ENCODE measurements at regions not wholly inside any gene's neighbourhood (a gene's known extent, or its start where the extent isn't known, plus 50 kb on each side); places are given as distances from the start of the nearest gene placed in this dataset.

DNA sequence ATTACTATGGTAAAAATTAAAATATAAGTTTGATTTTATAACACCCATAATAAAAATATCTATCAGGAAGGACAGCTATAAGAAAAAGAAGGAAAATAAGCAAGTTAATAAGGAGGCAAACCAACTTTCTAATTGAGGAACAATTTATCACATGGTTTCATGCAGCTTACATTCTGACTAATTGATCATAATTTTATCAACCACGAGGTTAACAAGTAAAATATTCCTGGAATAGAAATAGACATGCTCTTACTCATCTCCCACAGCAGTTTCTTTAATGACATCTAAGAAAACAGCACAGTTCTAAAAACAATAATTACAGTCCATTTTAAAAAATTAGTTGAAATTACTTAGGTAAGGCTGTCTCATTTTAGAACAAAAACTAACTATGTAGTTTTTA lies 130.8 kb upstream of the KRR1 start:
- Histone ChIP-seq H3K79me2 (ENCODE audit: control insufficient read depth, insufficient read depth, low read length) (no peaks in the 10 kb centered on the region), H2AFZ (ENCODE audit: low read length) (no peak overlapping the region), H3K4me1 (ENCODE audit: control insufficient read depth, extremely low read depth, insufficient read depth, low read length) (peaks cover 8% of the 10 kb centered on the region), H3K36me3 (ENCODE audit: control insufficient read depth, insufficient read depth, low read length) (no peaks in the 10 kb centered on the region), H3K4me3 (replicated peaks in 1 of 4; ENCODE audit: control extremely low read depth in 1 of 4, insufficient read depth in 1 of 4, low read depth in 3 of 4, low read length in 4 of 4) (no peak overlapping the region), H3K27me3 (ENCODE audit: control insufficient read depth, insufficient read depth, low read length) (no peaks in the 10 kb centered on the region), H3K9me3 (ENCODE audit: control insufficient read depth, insufficient read depth, low read depth, low read length) (no peaks in the 10 kb centered on the region), H3K9ac (ENCODE audit: insufficient read depth, low read length) (no peak overlapping the region), H4K20me1 (ENCODE audit: control insufficient read depth, extremely low read depth, insufficient read depth, low read length) (no peaks in the 10 kb centered on the region), H3K4me2 (ENCODE audit: extremely low read depth, insufficient read depth, low read length) (peak overlapping the region; percentile 20), H3K27ac (ENCODE audit: insufficient read depth, low read length) (no peak overlapping the region)
- peak in 1 of 2 donors; percentile 69 for DNase-seq (ENCODE audit: low read depth in 2 of 2)
- TF ChIP-seq EZH2 (IDR thresholded peaks at IDR 0.05; ENCODE audit: low read length, missing control alignments): no peak
- TF ChIP-seq, protein P1, sequence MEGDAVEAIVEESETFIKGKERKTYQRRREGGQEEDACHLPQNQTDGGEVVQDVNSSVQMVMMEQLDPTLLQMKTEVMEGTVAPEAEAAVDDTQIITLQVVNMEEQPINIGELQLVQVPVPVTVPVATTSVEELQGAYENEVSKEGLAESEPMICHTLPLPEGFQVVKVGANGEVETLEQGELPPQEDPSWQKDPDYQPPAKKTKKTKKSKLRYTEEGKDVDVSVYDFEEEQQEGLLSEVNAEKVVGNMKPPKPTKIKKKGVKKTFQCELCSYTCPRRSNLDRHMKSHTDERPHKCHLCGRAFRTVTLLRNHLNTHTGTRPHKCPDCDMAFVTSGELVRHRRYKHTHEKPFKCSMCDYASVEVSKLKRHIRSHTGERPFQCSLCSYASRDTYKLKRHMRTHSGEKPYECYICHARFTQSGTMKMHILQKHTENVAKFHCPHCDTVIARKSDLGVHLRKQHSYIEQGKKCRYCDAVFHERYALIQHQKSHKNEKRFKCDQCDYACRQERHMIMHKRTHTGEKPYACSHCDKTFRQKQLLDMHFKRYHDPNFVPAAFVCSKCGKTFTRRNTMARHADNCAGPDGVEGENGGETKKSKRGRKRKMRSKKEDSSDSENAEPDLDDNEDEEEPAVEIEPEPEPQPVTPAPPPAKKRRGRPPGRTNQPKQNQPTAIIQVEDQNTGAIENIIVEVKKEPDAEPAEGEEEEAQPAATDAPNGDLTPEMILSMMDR (conservative IDR thresholded peaks at IDR 0.05 in 1 of 2, IDR thresholded peaks at IDR 0.05 in 1 of 2; ENCODE audit: low read depth in 1 of 2, low read length in 2 of 2): no peak

DNA sequence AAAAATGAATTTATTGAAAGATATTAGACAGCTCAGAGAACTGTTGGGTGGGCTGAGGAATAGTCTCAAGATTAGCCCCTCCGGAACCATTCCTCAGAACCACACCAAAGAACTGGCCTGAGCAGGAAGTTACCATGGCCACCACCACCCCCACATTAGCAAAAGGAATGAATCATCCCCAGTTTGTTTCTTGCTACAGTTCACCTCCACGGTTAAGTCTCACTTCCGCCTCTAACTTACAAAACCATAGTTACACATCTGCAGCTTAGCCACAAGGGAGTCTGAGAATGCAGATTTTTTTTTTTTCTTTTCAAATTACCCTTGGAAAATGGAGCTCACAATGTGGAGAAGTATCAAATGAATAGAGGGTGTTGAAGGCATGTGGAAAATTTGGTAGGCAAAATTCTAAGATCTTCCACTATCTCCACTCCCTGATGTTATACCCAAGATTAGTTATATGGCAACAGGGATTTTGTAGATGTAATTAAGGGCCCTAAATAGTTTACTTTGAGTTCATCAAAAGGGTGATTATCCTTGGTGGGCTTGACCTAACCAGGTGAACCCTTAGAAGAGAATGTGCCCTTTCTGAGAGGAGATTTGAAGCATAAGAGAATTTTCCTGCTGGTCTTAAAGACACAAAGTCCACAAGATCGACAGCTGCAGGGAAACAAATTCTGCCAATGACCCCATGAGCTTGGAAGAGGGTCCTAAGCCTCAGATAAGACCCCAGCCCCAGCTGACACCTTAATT lies 129.8 kb upstream of the KRR1 start:
- Histone ChIP-seq H2AFZ (ENCODE audit: low read length) (no peak overlapping the region), H3K27ac (ENCODE audit: insufficient read depth, low read length) (peak overlapping the region; percentile 66)

DNA sequence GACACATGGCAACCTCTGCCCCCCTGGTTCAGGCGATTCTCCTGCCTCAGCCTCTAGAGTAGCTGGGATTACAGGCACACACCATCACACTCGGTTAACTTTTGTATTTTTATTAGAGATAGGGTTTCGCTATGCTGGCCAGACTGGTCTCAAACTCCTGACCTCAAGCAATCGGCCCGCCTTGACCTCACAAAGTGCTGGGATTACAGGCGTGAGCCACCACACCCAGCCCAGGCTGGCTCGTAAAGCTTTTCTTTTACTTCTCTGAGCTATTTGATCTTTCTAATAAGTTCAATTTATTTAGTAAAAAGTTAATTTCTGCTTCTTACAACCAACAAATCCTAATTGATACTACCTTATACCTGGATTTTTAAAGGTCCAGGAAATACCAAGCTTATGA lies 127.4 kb upstream of the KRR1 start:
- Histone ChIP-seq H3K27ac (ENCODE audit: insufficient read depth, low read length) (no peak overlapping the region), H3K4me3 (replicated peaks in 1 of 4; ENCODE audit: control extremely low read depth in 1 of 4, insufficient read depth in 1 of 4, low read depth in 3 of 4, low read length in 4 of 4) (no peak overlapping the region), H3K4me2 (ENCODE audit: extremely low read depth, insufficient read depth, low read length) (no peak overlapping the region), H2AFZ (ENCODE audit: low read length) (no peak overlapping the region), H3K9me3 (ENCODE audit: control insufficient read depth, insufficient read depth, low read depth, low read length) (no peaks in the 10 kb centered on the region), H3K4me1 (ENCODE audit: control insufficient read depth, extremely low read depth, insufficient read depth, low read length) (peaks cover 13% of the 10 kb centered on the region), H3K79me2 (ENCODE audit: control insufficient read depth, insufficient read depth, low read length) (no peaks in the 10 kb centered on the region), H3K9ac (ENCODE audit: insufficient read depth, low read length) (no peak overlapping the region), H3K27me3 (ENCODE audit: control insufficient read depth, insufficient read depth, low read length) (no peaks in the 10 kb centered on the region), H3K36me3 (ENCODE audit: control insufficient read depth, insufficient read depth, low read length) (no peaks in the 10 kb centered on the region), H4K20me1 (ENCODE audit: control insufficient read depth, extremely low read depth, insufficient read depth, low read length) (no peaks in the 10 kb centered on the region)
- no peak for DNase-seq (ENCODE audit: low read depth in 2 of 2)
- TF ChIP-seq EZH2 (IDR thresholded peaks at IDR 0.05; ENCODE audit: low read length, missing control alignments): no peak
- TF ChIP-seq, protein P1 (conservative IDR thresholded peaks at IDR 0.05 in 1 of 2, IDR thresholded peaks at IDR 0.05 in 1 of 2; ENCODE audit: low read depth in 1 of 2, low read length in 2 of 2): no peak

More for the DNA sequence above, 129.8 kb upstream of the KRR1 start:
- DNase-seq (ENCODE audit: low read depth in 2 of 2): peak; percentile 50 to 99
- no peak overlapping the region for H3K4me2 ChIP-seq (ENCODE audit: extremely low read depth, insufficient read depth, low read length)
- no peak overlapping the region for H3K9ac ChIP-seq (ENCODE audit: insufficient read depth, low read length)
- no peaks in the 10 kb centered on the region for H3K27me3 ChIP-seq (ENCODE audit: control insufficient read depth, insufficient read depth, low read length)
- H3K36me3 ChIP-seq (ENCODE audit: control insufficient read depth, insufficient read depth, low read length): no peaks in the 10 kb centered on the region
- no peak overlapping the region for H3K4me3 ChIP-seq (replicated peaks in 1 of 4; ENCODE audit: control extremely low read depth in 1 of 4, insufficient read depth in 1 of 4, low read depth in 3 of 4, low read length in 4 of 4)
- TF ChIP-seq, protein P1 (conservative IDR thresholded peaks at IDR 0.05 in 1 of 2, IDR thresholded peaks at IDR 0.05 in 1 of 2; ENCODE audit: low read depth in 1 of 2, low read length in 2 of 2): no peak
- TF ChIP-seq EZH2 (IDR thresholded peaks at IDR 0.05; ENCODE audit: low read length, missing control alignments): no peak
- H3K9me3 ChIP-seq (ENCODE audit: control insufficient read depth, insufficient read depth, low read depth, low read length): no peaks in the 10 kb centered on the region
- H3K79me2 ChIP-seq (ENCODE audit: control insufficient read depth, insufficient read depth, low read length): no peaks in the 10 kb centered on the region
- H4K20me1 ChIP-seq (ENCODE audit: control insufficient read depth, extremely low read depth, insufficient read depth, low read length): no peaks in the 10 kb centered on the region
- peaks cover 9% of the 10 kb centered on the region for H3K4me1 ChIP-seq (ENCODE audit: control insufficient read depth, extremely low read depth, insufficient read depth, low read length)
